Gastrocnemius medialis (tissue), 4 donors: ENCODE measurements at regions not wholly inside any gene's neighbourhood (a gene's known extent, or its start where the extent isn't known, plus 50 kb on each side); places are given as distances from the start of the nearest gene placed in this dataset.

Experiments
- POLR2A ChIP-seq, 2 donors: fragments of 450-650 bp; IDR thresholded peaks; one replicate each; pipeline ENCODE4 v1.6.1; 2017; ENCODE audit warnings: antibody characterized with exemption in 2 of 2, mild to moderate bottlenecking in 2 of 2, moderate library complexity in 2 of 2
- TF ChIP-seq, protein P1 (sequence below), 5 experiments: fragments of 450-650 bp in 3 of 5; fragments of 200-600 bp in 2 of 5; sonication (generic) in 2 of 5; IDR thresholded peaks in 4 of 5; conservative IDR thresholded peaks in 1 of 5; 1 replicate in 4 of 5; 2 replicates in 1 of 5; pipeline ENCODE4 v1.5.1; 2016 to 2019; ENCODE audit warnings: antibody characterized with exemption in 5 of 5, mild to moderate bottlenecking in 3 of 5, moderate library complexity in 3 of 5

DNA sequence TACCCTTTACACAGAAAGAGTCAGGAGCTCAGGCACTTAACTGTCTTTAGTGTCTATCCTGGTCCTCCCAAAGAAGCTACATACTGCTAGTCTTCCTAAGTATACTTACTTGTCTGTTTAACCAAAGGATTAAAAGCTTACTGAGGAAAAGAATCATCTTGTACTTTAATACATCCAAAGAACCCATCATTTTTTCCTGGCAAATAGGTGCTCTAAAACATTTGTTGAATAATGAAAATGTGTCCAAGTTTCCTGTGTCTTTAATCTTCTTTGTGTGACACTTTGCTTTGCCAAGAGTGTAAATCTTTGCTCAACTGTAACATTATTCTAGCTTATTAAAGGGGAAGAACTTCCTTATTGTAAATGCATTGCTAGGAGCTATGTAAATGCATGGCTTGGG is 519.2 kb downstream of the OTOL1 start:
- no peak for TF ChIP-seq POLR2A (IDR thresholded peaks at IDR 0.05)
- TF ChIP-seq, protein P1, sequence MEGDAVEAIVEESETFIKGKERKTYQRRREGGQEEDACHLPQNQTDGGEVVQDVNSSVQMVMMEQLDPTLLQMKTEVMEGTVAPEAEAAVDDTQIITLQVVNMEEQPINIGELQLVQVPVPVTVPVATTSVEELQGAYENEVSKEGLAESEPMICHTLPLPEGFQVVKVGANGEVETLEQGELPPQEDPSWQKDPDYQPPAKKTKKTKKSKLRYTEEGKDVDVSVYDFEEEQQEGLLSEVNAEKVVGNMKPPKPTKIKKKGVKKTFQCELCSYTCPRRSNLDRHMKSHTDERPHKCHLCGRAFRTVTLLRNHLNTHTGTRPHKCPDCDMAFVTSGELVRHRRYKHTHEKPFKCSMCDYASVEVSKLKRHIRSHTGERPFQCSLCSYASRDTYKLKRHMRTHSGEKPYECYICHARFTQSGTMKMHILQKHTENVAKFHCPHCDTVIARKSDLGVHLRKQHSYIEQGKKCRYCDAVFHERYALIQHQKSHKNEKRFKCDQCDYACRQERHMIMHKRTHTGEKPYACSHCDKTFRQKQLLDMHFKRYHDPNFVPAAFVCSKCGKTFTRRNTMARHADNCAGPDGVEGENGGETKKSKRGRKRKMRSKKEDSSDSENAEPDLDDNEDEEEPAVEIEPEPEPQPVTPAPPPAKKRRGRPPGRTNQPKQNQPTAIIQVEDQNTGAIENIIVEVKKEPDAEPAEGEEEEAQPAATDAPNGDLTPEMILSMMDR (IDR thresholded peaks at IDR 0.05 in 4 of 5, conservative IDR thresholded peaks at IDR 0.05 in 1 of 5): no peak
